ENCODE measurements at regions not wholly inside any gene's neighbourhood (a gene's known extent, or its start where the extent isn't known, plus 50 kb on each side); places are given as distances from the start of the nearest gene placed in this dataset.

DNA sequence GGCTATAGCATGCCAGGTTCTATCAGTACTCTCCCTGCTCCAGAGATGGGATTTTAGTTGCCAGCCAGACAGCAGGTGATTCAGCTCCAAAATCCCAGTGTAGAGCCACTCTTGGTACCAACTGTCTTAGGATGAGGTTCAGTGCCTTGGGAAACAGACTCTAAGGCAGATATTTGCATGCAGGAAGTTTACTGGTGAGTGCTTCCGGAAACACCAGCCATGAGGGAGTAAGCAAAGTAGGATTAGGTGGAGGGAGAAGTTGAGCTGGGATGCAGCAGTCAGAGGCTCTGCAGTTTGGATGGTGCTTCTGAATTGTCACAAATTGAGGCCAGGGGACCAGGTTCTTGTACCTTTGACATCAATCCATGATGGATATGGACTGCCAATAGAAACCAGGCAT, 207.5 kb upstream of the JUN start:
- no peak for TF ChIP-seq POLR2A (IDR thresholded peaks at IDR 0.05)
- TF ChIP-seq, protein P1, sequence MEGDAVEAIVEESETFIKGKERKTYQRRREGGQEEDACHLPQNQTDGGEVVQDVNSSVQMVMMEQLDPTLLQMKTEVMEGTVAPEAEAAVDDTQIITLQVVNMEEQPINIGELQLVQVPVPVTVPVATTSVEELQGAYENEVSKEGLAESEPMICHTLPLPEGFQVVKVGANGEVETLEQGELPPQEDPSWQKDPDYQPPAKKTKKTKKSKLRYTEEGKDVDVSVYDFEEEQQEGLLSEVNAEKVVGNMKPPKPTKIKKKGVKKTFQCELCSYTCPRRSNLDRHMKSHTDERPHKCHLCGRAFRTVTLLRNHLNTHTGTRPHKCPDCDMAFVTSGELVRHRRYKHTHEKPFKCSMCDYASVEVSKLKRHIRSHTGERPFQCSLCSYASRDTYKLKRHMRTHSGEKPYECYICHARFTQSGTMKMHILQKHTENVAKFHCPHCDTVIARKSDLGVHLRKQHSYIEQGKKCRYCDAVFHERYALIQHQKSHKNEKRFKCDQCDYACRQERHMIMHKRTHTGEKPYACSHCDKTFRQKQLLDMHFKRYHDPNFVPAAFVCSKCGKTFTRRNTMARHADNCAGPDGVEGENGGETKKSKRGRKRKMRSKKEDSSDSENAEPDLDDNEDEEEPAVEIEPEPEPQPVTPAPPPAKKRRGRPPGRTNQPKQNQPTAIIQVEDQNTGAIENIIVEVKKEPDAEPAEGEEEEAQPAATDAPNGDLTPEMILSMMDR (IDR thresholded peaks at IDR 0.05): no peak
- H3K4me3 ChIP-seq (ENCODE audit: low read depth, poor library complexity, severe bottlenecking): no peak overlapping the region
- intact Hi-C loops (cut with DNase I; ENCODE audit: low total_unique reads): no loop called here
- no peak for DNase-seq (ENCODE audit: low spot score in 2 of 2)
- 85 to 89% methylated on average over 1 of the region's 1 CpG for WGBS, 2 donors

DNA sequence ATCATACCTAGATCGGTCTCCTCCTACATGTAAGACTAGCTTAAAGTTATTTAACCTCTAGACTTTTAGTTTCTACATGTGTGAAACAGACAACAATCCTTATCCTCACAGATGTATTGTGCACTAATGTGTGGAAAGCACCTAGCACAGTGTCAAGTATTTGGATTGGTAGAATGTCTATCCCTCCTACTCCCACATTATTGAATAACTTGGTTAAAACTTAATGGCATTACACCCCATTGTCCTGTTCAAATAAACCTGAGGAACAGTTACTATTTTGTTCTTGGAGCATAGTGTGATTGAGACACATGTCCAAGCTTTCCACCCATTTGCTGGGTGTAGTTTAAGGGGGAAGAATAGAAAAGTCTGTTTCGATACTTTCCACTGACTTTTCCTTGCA, 208.8 kb upstream of the JUN start:
- intact Hi-C loops (cut with DNase I; ENCODE audit: low total_unique reads): no loop called here
- TF ChIP-seq, protein P1 (IDR thresholded peaks at IDR 0.05): no peak
- TF ChIP-seq POLR2A (IDR thresholded peaks at IDR 0.05): no peak
- no peak for DNase-seq (ENCODE audit: low spot score in 2 of 2)
- no peak overlapping the region for H3K4me3 ChIP-seq (ENCODE audit: low read depth, poor library complexity, severe bottlenecking)
- WGBS, 2 donors: 95 to 97% methylated on average over 2 of the region's 2 CpGs

DNA sequence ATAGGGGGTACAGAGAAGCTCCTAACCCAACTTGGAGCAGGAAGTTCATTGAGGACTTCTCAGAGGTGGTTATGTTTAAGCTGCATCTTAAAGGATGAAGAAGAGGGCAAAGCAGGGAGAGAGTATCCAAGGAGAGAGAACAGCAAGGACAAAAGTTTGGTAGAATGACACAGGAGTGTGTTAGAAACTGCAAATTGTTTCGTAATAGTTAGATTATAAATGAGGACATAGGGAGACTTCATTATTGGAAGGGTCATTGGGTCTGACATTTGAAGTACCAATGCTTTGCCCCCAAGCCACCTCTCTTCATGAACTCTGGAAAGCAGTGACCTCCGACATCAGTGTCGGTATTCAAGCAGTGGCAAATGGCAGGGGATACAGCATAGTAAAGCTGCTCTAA, 209.6 kb upstream of the JUN start:
- no peak overlapping the region for H3K4me3 ChIP-seq (ENCODE audit: low read depth, poor library complexity, severe bottlenecking)
- WGBS, 2 donors: 88 to 94% methylated on average over 3 of the region's 3 CpGs
- intact Hi-C loops (cut with DNase I; ENCODE audit: low total_unique reads): no loop called here
- no peak for DNase-seq (ENCODE audit: low spot score in 2 of 2)
- TF ChIP-seq, protein P1 (IDR thresholded peaks at IDR 0.05): no peak

DNA sequence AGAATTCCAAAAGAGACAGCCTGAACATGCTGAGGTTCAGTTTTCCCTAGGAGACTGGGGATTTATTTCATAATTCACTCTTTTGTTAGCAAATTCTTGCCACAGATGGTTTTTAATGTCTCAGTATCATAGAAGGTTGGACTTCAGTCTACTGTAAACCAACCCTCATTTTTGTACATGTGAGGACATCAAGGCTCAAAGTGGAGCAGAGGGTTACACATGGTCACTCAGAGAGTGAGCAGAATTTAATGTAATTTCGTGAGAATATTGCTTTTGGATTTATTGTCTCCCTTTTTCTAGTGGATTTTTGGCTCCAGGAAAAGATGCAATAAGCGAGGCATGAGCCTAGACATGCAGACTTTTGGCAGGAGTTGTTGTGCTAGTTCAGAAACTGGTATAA, 210.8 kb upstream of the JUN start:
- no peak overlapping the region for H3K4me3 ChIP-seq (ENCODE audit: low read depth, poor library complexity, severe bottlenecking)
- WGBS, 2 donors: 33 to 44% methylated on average over 2 of the region's 2 CpGs
- no peak for DNase-seq (ENCODE audit: low spot score in 2 of 2)
- TF ChIP-seq, protein P1 (IDR thresholded peaks at IDR 0.05): no peak
- TF ChIP-seq POLR2A (IDR thresholded peaks at IDR 0.05): no peak
- intact Hi-C loops (cut with DNase I; ENCODE audit: low total_unique reads): no loop called here

DNA sequence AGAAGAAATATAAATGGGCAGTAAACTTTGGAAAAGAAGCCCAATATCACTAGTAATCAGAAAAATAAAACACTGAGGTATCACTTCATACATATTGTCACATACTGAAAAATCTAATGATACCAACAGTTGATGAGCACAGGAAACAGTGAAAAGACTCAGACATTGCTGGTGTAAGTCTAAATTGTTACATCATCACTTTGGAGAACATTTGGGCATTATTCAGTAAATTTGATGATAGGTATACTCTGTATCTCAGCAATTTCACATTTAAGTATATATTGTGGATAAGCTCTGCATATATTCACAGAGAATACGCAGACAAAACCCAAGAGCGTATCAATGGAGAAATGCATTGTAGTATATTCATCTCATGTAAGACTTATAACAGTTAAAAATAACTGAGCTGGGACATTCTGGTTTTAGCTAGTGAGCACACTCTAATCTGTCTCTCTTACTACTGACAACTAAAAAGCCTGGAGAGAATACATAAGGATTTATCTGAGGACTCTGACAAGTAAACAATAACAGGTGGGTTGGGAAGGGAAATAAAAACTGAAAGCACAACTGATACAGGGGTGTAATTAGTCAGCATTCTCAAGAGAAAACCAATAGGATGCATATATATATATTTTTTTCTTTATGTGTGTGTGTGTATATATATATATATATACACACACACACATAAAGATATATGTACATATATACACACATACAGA, 212.7 kb upstream of the JUN start:
- no peak for DNase-seq (ENCODE audit: low spot score in 2 of 2)
- intact Hi-C loops (cut with DNase I; ENCODE audit: low total_unique reads): no loop called here
- no peak overlapping the region for H3K4me3 ChIP-seq (ENCODE audit: low read depth, poor library complexity, severe bottlenecking)
- no peak for TF ChIP-seq POLR2A (IDR thresholded peaks at IDR 0.05)
- TF ChIP-seq, protein P1 (IDR thresholded peaks at IDR 0.05): no peak
- WGBS, 2 donors: 98 to 100% methylated on average over 2 of the region's 2 CpGs

DNA sequence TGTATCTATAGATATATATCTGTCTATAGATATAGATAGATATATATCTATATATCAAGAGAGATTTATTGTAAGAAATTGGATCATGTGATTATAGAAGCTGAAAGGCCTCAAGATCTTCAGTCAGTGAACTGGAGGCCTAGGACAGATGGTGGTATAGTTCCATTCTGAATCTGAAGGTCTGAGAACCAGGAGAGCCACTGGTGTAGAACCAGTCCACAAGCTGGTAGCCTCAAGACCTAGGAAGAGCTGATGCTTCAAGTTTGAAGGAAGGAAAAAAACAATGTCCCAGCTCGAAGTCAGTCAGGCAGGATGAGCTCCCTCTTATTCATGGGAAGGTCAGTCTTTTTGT, 213.2 kb upstream of the JUN start:
- no peak for DNase-seq (ENCODE audit: low spot score in 2 of 2)
- no peak for TF ChIP-seq POLR2A (IDR thresholded peaks at IDR 0.05)
- TF ChIP-seq, protein P1 (IDR thresholded peaks at IDR 0.05): no peak
- H3K4me3 ChIP-seq (ENCODE audit: low read depth, poor library complexity, severe bottlenecking): no peak overlapping the region
- intact Hi-C loops (cut with DNase I; ENCODE audit: low total_unique reads): no loop called here
- WGBS, 2 donors: 81 to 84% methylated on average over 1 of the region's 1 CpG

All from lower leg skin (tissue), 4 donors.